ENCODE measurements at regions not wholly inside any gene's neighbourhood (a gene's known extent, or its start where the extent isn't known, plus 50 kb on each side); places are given as distances from the start of the nearest gene placed in this dataset.

- no peak for DNase-seq (ENCODE audit: low read depth)
Measured at GRCh38 chr18:41459656-41460055, 495.4 kb upstream of the PIK3C3 start.

GRCh38 chr18:41458376-41458775 lies 496.7 kb upstream of the PIK3C3 start:
- no peak for DNase-seq (ENCODE audit: low read depth)

DNA sequence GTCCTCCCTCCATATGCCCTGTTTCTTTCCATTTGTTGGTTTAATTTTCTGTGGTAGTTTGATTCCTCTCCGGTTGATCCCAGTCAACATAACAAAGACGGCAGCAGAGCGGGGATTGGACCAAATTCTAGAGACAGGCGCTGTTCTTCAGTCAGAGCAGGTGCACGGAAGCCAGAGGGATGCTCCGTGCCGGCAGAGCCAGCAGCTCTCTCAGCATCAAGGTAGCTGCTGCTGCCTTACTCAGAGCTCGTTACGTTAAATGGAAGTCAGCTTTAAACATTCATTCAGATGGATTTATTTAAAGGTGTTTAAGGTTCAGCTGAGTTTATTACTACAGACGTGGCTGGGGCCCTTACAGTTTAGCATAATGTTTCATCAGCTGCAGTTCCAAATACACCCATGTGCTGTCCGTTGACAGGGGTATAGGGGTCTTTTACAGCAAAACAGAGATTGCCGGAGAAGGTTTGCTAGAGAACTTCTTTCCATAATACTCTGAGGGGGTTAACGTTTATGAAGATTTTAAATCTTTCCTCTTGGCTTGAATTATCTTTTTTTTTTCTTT lies 497.2 kb upstream of the PIK3C3 start:
- no peak for DNase-seq (ENCODE audit: low read depth)

DNA sequence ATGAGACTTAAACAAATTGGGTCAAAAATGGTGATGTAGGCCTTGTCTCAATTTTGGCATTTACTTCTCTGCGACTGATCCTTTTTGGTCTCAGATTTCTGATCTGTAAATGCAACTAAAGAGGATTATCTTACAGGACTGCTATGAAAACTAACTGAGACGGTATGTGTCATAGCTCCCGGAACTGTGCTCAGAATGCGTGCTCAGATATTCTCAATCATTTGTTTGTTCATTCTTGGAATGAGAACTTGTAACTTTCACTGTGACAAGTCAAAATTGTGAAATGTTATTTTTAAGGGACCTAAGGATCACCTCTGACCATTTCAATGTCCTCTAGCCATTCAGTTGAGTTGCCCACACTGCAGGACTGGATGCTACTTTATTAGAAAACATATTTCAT lies 498.2 kb upstream of the PIK3C3 start:
- no peak for DNase-seq (ENCODE audit: low read depth)

DNA sequence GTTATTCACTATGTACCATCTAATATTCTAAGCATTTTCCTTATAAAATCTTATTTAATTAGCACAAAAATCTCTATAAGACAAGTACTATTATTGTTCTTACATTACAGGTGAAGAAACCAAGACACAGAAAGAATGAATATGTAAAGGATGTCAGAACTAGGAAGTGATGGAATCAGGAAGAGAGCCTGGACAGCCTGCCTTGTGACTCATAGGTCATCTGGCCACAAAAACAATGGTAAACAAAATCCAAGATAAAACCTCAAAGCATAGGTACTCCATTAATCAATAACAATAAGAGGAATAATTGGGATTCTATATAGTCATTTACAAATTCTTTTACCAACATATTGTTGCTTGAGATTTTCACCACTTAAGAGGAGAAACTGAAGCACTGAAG lies 505.4 kb upstream of the PIK3C3 start:
- no peak for DNase-seq (ENCODE audit: low read depth)

DNA sequence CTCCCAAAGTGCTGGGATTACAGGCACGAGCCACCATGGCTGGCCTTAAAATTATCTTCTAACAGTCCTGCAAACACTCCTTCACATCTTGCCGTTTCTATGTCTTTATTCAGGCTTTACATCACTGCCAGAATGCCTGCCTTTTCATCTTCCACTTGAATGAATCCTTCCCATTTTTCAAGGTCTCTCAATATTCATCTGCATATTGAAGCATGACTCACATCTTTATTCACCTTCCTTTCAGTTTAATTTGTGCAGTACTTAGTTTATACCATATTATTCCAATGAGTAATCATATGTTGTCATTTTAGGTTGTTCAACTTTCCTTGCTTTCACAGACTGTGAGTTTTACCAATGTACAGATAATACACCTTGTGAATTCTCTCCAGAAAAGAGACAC lies 510.1 kb upstream of the PIK3C3 start:
- no peak for DNase-seq (ENCODE audit: low read depth)

DNA sequence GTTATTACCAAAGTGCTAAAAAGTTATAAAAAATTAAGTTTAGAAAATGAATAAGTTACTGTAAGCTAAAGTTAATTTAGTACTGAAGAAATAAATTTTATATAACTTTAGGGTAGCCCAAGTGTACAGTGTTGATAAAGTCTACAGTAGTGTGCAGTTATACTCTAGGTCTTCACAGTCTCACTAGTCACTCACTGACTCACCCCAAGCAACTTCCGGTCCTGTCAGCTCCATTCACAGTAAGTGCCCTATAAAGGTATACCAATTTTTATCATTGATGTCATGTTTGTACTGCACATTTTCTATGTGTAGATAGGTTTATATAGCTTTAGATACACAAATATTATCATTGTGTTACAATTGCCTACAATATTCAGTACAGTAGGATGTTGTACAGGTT lies 518.3 kb upstream of the PIK3C3 start:
- DNase-seq (ENCODE audit: low read depth) = peak; percentile 0

DNA sequence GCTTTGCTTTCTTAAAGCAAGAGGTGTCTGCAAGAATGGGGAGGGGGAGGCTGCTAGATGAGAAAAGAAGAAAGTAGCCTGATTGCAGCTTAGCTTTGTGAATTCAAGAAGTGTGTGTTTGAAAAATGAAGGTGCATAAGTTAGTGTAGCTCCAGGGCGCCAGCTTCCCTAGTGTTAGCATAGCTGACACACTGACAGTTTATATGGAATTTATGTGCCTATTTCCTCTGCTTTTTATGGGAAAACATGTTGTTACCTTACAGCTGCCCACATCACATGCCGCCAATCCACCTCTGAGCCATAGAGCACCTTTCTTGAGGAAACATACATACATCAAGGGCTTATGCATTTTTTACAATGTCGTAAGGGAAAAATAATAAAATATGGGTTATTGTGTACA lies 536.4 kb upstream of the PIK3C3 start:
- DNase-seq (ENCODE audit: low read depth) = no peak

DNA sequence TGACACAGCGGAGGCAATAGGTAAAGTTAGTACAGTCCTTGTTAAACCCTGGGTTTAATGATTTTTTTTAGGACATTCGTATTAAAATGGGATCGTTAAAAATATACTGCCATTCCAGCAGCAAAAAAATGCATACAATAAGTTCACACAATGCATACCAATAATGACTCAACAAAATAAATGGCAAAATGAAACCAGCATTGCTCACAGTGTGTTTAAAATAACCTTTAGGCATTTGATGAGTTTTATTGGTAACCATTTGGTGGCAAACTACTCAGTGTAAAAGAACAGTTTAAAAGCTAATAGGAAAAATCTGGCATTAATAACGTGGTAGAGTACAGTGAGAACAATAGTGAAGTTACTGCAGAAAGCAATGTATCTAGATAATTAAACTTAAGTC lies 539.0 kb upstream of the PIK3C3 start:
- no peak for DNase-seq (ENCODE audit: low read depth)

- DNase-seq (ENCODE audit: low read depth) = no peak
Measured at GRCh38 chr18:41410006-41410405, 545.0 kb upstream of the PIK3C3 start.

GRCh38 chr18:41406834-41407233 lies 548.2 kb upstream of the PIK3C3 start:
- DNase-seq (ENCODE audit: low read depth) = no peak

DNA sequence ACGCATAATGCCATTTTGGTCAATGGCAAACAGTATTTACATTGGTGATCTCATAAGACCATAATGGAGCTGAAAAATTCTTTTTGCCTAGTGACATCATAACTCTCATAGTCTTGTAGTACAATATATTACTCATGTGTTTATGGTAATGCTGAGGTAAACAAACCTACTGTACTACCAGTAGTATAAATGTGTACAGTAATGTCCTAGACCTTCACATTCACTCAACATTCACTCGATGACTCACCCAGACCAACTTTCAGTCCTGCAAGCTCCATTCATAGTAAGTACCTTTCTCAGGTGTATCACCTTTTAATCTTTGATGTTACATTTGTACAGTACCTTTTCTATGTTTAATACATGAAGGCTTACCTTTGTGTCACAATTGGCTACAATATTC lies 558.2 kb upstream of the PIK3C3 start:
- DNase-seq (ENCODE audit: low read depth) = no peak

DNA sequence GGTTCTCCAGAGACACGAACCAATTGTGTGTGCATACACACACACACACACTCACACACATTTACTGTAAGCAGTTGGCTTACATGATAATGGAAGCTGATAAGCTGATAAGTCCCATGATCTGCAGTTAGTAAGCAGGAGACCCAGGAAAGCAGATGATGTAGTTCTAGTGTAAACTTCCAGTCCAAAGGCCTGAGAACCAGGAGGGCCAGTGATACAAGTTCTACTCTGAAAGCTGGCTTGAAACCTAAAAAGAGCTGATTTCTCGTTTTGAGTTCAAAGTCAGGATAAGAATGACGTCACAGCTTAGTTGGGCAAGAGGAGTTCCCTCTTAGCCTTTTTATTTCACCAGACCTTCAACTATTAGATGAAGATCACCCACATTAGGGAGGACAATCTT lies 558.8 kb upstream of the PIK3C3 start:
- DNase-seq (ENCODE audit: low read depth) = no peak

DNA sequence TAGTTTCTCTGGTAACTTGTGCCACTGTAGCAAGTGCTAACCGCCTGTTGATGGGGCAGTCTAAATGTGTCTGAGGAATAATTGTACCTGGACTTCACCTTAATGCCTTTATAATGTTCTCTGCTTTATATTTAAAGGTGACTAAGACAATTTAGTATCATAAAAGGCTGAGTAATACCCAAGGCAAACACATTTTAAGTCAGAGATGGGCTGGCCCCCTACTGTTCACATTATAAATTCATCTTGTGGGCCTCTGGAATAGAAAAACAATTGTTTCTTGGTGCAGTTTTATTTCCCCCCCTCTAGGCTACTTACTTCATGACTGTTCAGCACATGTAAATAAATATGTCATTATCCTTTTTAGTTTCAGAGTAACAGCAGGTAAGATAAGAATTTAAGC lies 559.3 kb upstream of the PIK3C3 start:
- DNase-seq (ENCODE audit: low read depth) = no peak

DNA sequence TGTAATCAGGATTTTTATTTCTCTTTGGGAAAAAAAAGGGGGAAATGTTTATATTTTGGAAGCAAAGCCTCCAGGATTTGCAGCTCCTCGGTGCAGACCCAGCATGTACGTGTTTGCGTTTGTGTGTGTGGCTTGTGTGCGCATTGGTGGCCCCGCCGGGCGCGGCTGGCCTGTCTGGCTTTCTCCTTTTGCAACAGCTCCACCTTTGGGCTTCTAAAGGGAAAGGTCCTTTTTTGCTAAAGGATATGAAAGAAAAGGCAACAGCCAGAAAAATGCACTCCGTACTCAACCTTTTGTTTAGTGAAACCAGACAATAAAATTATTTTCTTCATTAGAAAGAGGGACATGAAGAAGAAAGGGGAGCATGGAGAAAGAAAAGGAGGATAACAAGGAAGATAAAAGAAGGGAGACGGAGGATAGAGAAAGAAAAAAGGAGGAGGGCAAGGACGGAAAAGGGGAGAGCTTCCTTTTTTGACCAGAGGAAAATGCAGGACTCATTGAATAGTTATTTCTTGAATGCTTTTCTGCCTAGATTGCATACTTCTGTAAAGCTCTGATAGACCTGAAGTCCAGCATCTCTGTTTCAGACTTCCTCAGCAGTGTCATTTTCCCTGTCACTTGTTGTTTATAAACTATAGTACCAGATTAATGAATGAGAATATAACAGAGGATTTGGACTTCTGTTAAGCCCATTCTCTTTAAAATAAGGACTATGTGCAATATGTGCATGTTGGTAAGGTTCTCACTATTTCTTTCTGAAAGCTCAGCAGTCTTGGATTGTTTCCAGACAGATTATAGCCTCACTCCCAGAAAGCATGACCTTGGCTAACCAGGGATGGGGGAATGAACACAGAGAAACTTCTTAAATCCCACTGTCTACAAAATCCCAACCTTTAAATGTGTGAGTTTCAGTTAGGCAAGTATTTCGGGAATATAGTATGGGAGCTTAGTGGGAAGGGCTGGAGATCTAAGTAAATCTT lies 563.1 kb upstream of the PIK3C3 start:
- DNase-seq (ENCODE audit: low read depth) = peak; percentile 24

GRCh38 chr18:41390309-41390708 lies 564.7 kb upstream of the PIK3C3 start:
- DNase-seq (ENCODE audit: low read depth) = no peak

DNA sequence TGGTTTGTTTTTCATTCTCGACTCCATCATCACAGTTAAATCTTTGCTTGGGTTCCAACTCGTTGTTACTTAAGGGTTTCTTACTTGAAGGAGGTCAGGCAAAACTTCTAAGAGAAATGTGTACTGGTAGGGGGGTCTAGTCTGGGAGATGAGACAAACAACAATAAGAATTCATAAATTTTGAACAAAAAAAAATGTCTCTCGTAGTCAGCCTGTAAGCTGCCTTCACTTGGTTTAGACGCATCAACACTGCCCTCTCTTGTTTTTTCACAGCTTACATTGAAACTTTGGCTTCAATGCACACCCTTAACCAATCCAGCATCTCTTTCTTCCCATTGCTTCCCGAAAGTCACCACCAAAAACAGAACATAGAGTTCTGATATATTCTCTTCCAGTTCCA lies 576.4 kb upstream of the PIK3C3 start:
- DNase-seq (ENCODE audit: low read depth) = peak; percentile 3

GRCh38 chr18:41373612-41374011 lies 581.4 kb upstream of the PIK3C3 start:
- DNase-seq (ENCODE audit: low read depth) = no peak

DNA sequence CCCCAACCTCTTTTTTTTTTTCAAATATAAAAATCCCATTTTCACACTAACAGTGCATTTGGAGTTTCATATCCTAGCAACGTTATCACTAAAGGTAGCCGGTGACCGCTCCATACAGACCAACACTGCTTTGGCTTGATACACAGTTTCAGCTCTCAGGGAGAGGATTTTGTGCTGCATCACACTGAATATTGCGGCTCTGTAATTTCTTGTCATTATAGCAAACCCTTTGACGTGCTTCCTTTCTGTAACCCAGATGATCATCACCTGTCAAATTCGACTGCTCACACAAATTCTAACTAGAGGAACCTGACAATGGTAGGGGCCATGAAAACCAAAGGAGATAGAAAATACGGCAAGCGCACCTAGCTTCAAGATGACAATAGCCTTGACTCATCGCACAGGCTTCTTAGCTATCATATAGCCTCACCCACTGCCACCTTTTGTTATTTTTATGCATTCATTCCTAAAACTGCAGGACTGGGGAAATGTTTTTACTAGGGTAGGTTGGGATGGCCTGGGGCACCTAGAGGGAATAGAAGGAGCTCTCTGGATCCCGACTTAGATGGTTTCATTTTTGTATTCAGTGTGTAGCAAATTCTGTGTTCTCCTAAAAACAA lies 582.9 kb upstream of the PIK3C3 start:
- no peak for DNase-seq (ENCODE audit: low read depth)

DNA sequence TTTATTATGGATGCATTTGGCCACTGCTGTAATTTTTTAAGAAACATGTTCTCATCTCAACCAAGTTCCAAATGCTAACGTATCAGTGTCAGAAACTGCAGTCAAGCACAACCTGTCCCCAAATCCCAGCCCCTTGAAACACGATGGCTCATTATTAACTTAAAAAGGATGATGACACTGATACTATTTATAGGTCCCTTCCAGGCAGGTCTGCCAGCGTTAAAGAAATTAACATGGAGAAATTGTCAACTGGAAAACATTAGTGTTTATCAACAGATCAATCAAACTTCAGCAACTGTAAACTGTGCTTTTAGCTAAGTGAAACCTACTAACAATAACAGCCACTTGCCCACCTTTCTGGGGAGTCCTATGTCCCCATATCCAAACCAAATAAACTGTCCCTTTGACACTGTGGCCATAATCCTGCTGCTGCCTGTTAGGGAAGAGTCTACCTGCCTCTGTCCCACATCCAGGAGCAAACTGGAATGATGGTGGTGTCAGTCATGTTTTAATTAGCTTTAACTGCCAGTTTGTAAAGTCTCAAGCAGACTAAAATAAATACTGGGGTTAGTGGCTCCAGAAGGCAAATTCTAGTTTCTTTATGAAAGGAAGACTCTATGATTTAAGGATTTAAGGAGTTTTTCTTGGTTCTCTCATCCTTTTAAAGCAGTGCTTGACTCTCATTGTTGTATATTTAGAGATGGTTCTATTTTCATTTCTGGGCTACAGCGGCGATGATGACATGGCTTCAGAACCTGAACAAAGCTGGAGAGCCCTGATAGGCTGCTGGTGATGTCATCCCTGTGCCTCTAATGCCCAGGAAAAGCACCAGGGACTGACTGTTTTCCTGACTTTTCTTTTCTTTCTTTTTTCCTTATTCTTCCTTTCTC lies 583.6 kb upstream of the PIK3C3 start:
- DNase-seq (ENCODE audit: low read depth) = peak; percentile 2

DNA sequence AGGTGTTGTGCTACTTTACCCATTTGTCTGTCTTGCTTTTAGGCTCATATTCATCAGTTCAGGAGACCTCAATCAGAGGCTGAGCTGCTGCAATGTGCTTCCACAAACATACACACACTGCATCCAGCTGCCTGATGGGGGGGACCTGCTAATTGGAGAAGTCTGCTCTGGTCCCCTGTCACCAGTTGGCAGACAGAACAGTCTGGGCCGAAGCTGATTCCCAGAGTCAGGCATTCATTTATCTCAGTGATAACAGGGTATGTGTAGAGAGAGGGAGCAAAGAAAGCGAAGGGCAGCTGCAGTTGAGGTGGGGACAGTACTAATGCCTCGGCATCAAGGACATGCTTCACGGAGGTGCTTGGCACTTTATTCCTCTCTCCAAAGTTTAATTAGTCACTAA lies 584.3 kb upstream of the PIK3C3 start:
- DNase-seq (ENCODE audit: low read depth) = no peak

DNA sequence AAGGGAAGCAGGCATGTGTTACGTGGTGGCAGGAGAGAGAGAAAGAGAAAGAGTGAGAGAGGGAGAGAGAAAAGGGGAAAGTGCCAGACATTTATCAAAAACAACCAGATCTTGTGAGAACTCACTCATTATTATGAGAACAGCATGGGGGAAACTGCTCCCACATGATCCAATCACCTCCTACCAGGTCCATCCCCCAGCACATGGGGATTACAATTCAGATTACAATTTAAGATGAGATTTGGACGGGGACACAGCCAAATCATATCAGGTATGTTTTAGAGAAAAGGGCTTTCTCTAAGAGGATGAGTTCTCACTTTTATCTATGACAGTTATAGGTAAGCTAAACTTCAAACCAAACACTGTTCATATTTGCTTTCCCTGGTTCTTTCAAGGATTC lies 597.3 kb upstream of the PIK3C3 start:
- no peak for DNase-seq (ENCODE audit: low read depth)

Measured in RPMI7951 (cell line).